HepG2 (cell line): ENCODE measurements at regions not wholly inside any gene's neighbourhood (a gene's known extent, or its start where the extent isn't known, plus 50 kb on each side); places are given as distances from the start of the nearest gene placed in this dataset.

Source experiments
- ATAC-seq: fragments of 200-7000 bp; cut with Tn5 transposase; 3 replicates; pipeline ENCODE4 v1.9.1; 2020; ENCODE audit warnings: mild to moderate bottlenecking, moderate library complexity
- BruUV-seq: library from RNA; stranded (reverse); fragments of 400-500 nt; replicated peaks from 2 replicates; lab custom pipeline; 2021; lab: Mats Ljungman, UMichigan
- CTCF ChIA-PET: fragments of 300-600 bp; formaldehyde crosslinking; extraction: SDS; loops from one replicate; lab custom pipeline; 2021; ENCODE audit warnings: low total read pairs, inconsistent platforms, low intra/inter-chr PET ratio; lab: Yijun Ruan, JAX
- POLR2A ChIA-PET: fragments of 350-600 bp; sonication (Branson Sonifier 250); formaldehyde crosslinking; loops from one replicate; lab custom pipeline; 2020; ENCODE audit warnings: antibody characterized with exemption, inconsistent platforms; lab: Yijun Ruan, JAX
- DNase-seq: peaks from one replicate; pipeline ENCODE4 v3.0.0-alpha.2; 2015; ENCODE audit warnings: low spot score
- FAIRE-seq: peaks from 3 replicates; lab custom pipeline; 2011; peaks lifted over from hg19 to GRCh38; lab: Jason Lieb, UNC
- H2AFZ ChIP-seq: one replicate; pipeline ENCODE4 v1.6.1; 2011; ENCODE audit warnings: low read length, inconsistent platforms
- H3K27ac ChIP-seq: fragments of 300-600 bp; 3 replicates; pipeline ENCODE4 v1.8.0; 2011; ENCODE audit warnings: mixed run types, mild to moderate bottlenecking, mixed read lengths, low read length, inconsistent platforms; ENCODE audit not compliant: insufficient read depth; ENCODE audit errors: extremely low read length
- H3K27me3 ChIP-seq, 2 experiments: fragments of 200-600 bp in 1 of 2; 2 replicates in 1 of 2; 3 replicates in 1 of 2; pipeline versions ENCODE4 v1.6.0 to v1.8.0; 2011; ENCODE audit warnings: low read length in 2 of 2, mild to moderate bottlenecking in 2 of 2, moderate library complexity in 2 of 2, inconsistent platforms in 1 of 2; ENCODE audit not compliant: insufficient read depth in 2 of 2, control insufficient read depth in 1 of 2
- H3K36me3 ChIP-seq, 2 experiments: fragments of 200-600 bp in 1 of 2; replicated peaks in 1 of 2; 2 replicates in 1 of 2; 3 replicates in 1 of 2; pipeline versions ENCODE4 v1.5.1 to v1.8.0; 2011; ENCODE audit warnings: low read length in 2 of 2, inconsistent platforms in 1 of 2; ENCODE audit not compliant: insufficient read depth in 2 of 2, control insufficient read depth in 1 of 2
- H3K4me1 ChIP-seq: 2 replicates; pipeline ENCODE4 v1.5.1; 2012; ENCODE audit warnings: low read length, inconsistent platforms; ENCODE audit not compliant: insufficient read depth
- H3K4me2 ChIP-seq: 2 replicates; pipeline ENCODE4 v1.6.0; 2011; ENCODE audit warnings: low read depth, low read length, inconsistent platforms
- H3K4me3 ChIP-seq, 3 experiments: fragments of 200-600 bp in 1 of 3; sonication (generic), shearing (Covaris generic) in 1 of 3; replicated peaks in 1 of 3; 2 replicates each; pipeline ENCODE4 v1.5.1; 2011 to 2016; ENCODE audit warnings: low read length in 3 of 3, inconsistent platforms in 2 of 3, low read depth in 2 of 3, mild to moderate bottlenecking in 2 of 3, control low read depth in 1 of 3, mixed read lengths in 1 of 3; ENCODE audit not compliant: insufficient read depth in 1 of 3
- H3K79me2 ChIP-seq: one replicate; pipeline ENCODE4 v1.6.1; 2011; ENCODE audit warnings: low read length, inconsistent platforms; ENCODE audit not compliant: insufficient read depth
- H3K9ac ChIP-seq: 2 replicates; pipeline ENCODE4 v1.6.0; 2011; ENCODE audit warnings: mild to moderate bottlenecking, low read depth, low read length, inconsistent platforms; ENCODE audit not compliant: insufficient read depth
- H3K9me3 ChIP-seq: 2 replicates; pipeline ENCODE4 v1.5.1; 2012; ENCODE audit warnings: mild to moderate bottlenecking, low read length
- H4K20me1 ChIP-seq: 2 replicates; pipeline ENCODE4 v1.6.0; 2011; ENCODE audit warnings: inconsistent platforms, mild to moderate bottlenecking, low read length, moderate library complexity; ENCODE audit not compliant: insufficient read depth
- LCORL ChIP-seq, 2 experiments: fragments of 450-650 bp in 1 of 2; sonication (generic) in 1 of 2; formaldehyde crosslinking in 1 of 2; IDR thresholded peaks; 2 replicates each; pipeline versions ENCODE4 v1.5.0 to v1.6.1; 2017 to 2020; ENCODE audit warnings: antibody characterized with exemption in 1 of 2, missing genetic modification reagents in 1 of 2
- SAFB2 ChIP-seq: sonication (generic); formaldehyde crosslinking; IDR thresholded peaks from 2 replicates; pipeline ENCODE4 v1.5.1; 2020; ENCODE audit warnings: missing genetic modification reagents, low read depth, mild to moderate bottlenecking, borderline replicate concordance
- ZNF547 ChIP-seq: sonication (generic); formaldehyde crosslinking; IDR thresholded peaks from 2 replicates; pipeline ENCODE4 v1.5.1; 2020; ENCODE audit warnings: mild to moderate bottlenecking, missing genetic modification reagents
- WGBS: methylation state at CpG from one replicate; pipeline ENCODE4 v1.1.6; 2017; ENCODE audit warnings: low lambda C conversion rate; 5-methylcytosine and 5-hydroxymethylcytosine counted together
- in situ Hi-C: cut with HindIII; loops from 2 replicates; pipeline ENCODE4 v1.10.0; 2017; ENCODE audit warnings: low pct_unique_long_range_greater_than_20kb; ENCODE audit not compliant: extremely low pct_ligation_motif_present
- intact Hi-C: fragments of 100-400 bp; cut with micrococcal nuclease; formaldehyde crosslinking; loops from one replicate; pipeline ENCODE4 v1.10.0; 2022; ENCODE audit not compliant: unreplicated experiment
- TF ChIP-seq, protein P1 (sequence below): sonication (generic); formaldehyde crosslinking; IDR thresholded peaks from 2 replicates; pipeline ENCODE4 v1.4.0; 2020; ENCODE audit warnings: mild to moderate bottlenecking, missing genetic modification reagents

DNA sequence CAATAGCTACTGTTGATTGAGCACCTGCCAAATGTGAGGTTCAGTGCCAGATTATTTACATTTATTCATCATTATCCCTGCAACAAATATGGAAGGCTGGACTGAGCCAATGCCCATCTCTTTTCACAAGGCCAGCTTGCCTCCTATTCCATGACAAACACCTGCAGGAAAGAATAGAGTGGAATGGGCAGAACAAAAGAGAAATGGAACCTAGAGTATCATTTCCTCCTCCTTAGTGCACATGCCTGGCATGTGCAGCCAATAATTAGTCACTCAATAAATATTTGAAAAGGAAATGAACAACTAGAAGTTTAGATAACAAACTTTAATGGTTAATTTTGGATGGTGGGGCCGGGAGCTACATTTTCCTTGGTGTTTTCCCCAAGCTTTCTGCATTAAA lies 61.4 kb upstream of the MYRIP start:
- H3K36me3 ChIP-seq: no peaks in the 10 kb centered on the region
- no peak for DNase-seq
- TF ChIP-seq LCORL (IDR thresholded peaks at IDR 0.05): no peak
- no peak for TF ChIP-seq LCORL (CRISPR knock-in tag; IDR thresholded peaks at IDR 0.05)
- TF ChIP-seq, protein P1, sequence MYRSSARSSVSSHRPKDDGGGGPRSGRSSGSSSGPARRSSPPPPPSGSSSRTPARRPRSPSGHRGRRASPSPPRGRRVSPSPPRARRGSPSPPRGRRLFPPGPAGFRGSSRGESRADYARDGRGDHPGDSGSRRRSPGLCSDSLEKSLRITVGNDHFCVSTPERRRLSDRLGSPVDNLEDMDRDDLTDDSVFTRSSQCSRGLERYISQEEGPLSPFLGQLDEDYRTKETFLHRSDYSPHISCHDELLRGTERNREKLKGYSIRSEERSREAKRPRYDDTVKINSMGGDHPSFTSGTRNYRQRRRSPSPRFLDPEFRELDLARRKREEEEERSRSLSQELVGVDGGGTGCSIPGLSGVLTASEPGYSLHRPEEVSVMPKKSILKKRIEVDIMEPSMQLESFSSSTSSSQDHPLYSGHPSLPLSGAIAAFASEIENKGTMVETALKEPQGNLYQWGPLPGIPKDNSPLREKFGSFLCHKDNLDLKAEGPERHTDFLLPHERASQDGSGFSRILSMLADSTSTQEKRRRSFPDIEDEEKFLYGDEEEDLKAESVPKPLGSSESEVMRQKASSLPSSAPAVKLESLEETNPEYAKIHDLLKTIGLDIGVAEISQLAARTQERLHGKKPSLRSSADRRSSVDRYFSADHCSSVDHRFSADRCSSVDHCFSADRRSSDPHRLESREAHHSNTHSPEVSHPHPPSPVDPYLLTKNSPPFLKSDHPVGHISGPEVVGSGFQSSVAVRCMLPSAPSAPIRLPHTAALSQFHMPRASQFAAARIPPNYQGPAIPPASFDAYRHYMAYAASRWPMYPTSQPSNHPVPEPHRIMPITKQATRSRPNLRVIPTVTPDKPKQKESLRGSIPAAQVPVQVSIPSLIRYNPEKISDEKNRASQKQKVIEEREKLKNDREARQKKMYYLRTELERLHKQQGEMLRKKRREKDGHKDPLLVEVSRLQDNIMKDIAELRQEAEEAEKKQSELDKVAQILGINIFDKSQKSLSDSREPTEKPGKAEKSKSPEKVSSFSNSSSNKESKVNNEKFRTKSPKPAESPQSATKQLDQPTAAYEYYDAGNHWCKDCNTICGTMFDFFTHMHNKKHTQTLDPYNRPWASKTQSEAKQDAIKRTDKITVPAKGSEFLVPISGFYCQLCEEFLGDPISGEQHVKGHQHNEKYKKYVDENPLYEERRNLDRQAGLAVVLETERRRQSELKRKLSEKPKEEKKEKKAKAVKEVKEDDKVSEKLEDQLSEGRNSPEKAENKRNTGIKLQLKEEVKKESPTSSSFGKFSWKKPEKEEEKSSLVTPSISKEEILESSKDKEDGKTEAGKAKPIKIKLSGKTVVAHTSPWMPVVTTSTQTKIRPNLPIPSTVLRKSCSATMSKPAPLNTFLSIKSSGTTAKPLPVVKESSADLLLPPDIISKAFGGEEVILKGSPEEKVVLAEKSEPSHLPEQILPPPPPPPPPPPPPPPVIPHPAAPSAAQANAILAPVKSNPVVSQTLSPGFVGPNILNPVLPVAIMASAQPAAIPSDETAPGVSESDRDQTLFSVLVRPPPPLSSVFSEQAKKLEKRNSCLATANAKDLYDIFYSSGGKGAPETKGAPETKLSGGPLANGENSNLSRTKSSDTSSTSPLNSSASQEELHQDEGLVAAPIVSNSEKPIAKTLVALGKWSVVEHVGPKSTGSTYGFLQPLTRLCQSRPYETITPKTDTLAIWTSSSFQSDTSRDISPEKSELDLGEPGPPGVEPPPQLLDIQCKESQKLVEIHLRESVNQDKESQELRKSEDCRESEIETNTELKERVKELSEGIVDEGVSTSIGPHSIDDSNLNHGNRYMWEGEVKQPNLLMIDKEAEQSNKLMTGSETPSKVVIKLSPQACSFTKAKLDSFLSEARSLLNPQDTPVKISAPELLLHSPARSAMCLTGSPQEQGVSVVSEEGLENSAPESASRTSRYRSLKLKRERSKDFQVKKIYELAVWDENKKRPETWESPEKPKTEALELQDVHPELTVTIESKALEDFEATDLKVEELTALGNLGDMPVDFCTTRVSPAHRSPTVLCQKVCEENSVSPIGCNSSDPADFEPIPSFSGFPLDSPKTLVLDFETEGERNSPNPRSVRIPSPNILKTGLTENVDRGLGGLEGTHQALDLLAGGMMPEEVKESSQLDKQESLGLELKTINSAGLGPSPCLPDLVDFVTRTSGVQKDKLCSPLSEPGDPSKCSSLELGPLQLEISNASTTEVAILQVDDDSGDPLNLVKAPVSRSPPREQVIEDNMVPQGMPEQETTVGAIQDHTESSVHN: no peak
- TF ChIP-seq ZNF547: no peak
- TF ChIP-seq SAFB2 (CRISPR knock-in tag): no peak
- TF ChIP-seq, all 625 proteins: peak for 0
- Histone ChIP-seq H3K9ac (no peak overlapping the region), H3K4me1 (0 out of 2 replicates have a peak, but pooled peaks cover 8% of the 10 kb centered on the region), H4K20me1 (no peaks in the 10 kb centered on the region), H3K4me2 (no peak overlapping the region), H3K27me3 (no peaks in the 10 kb centered on the region), H3K9me3 (no peaks in the 10 kb centered on the region), H3K4me3 (no peak overlapping the region), H3K79me2 (no peaks in the 10 kb centered on the region), H2AFZ (no peak overlapping the region), H3K27ac (no peak overlapping the region)
- 3% methylated on average over 1 of the region's 1 CpG for whole genome bisulfite sequencing
- BruUV-seq: no TSS peak
- in situ Hi-C loops: no loop called here
- no peak for FAIRE-seq
- CTCF ChIA-PET: no interaction called here
- POLR2A ChIA-PET: no interaction called here
- intact Hi-C loops: no loop called here
- ATAC-seq: no peak
